ENCODE measurements at regions not wholly inside any gene's neighbourhood (a gene's known extent, or its start where the extent isn't known, plus 50 kb on each side); places are given as distances from the start of the nearest gene placed in this dataset.

DNA sequence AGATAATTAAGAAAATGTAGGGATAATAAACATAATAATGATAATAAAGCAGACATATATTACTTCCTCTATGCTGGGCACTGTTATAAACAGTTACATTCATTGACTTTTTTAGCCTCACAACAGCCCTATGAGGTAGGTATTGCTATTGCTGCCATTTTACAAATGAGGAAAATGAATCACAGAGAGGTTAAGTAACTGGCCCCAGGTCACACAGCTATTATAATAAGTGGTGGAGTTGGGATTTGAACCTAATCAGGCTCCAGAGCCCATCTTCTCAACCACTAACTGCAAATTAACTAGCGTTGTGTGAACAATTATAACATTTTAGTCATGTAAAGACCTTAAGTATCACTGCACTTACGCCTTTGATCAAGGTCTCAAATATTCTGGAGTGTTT, 62.5 kb upstream of the PIK3CG start:
- TF ChIP-seq, protein P1, sequence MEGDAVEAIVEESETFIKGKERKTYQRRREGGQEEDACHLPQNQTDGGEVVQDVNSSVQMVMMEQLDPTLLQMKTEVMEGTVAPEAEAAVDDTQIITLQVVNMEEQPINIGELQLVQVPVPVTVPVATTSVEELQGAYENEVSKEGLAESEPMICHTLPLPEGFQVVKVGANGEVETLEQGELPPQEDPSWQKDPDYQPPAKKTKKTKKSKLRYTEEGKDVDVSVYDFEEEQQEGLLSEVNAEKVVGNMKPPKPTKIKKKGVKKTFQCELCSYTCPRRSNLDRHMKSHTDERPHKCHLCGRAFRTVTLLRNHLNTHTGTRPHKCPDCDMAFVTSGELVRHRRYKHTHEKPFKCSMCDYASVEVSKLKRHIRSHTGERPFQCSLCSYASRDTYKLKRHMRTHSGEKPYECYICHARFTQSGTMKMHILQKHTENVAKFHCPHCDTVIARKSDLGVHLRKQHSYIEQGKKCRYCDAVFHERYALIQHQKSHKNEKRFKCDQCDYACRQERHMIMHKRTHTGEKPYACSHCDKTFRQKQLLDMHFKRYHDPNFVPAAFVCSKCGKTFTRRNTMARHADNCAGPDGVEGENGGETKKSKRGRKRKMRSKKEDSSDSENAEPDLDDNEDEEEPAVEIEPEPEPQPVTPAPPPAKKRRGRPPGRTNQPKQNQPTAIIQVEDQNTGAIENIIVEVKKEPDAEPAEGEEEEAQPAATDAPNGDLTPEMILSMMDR (IDR thresholded peaks at IDR 0.05), result no peak
- TF ChIP-seq EP300 (IDR thresholded peaks at IDR 0.05) (no peak), POLR2A (IDR thresholded peaks at IDR 0.05) (no peak), POLR2AphosphoS5 (IDR thresholded peaks at IDR 0.05) (no peak)
